ENCODE measurements at regions not wholly inside any gene's neighbourhood (a gene's known extent, or its start where the extent isn't known, plus 50 kb on each side); places are given as distances from the start of the nearest gene placed in this dataset.
"Not testable (repeated sequence)": the region's sequence is repeated elsewhere in the genome, so short reads cannot be mapped to it uniquely, and the experiment has no call there.

DNA sequence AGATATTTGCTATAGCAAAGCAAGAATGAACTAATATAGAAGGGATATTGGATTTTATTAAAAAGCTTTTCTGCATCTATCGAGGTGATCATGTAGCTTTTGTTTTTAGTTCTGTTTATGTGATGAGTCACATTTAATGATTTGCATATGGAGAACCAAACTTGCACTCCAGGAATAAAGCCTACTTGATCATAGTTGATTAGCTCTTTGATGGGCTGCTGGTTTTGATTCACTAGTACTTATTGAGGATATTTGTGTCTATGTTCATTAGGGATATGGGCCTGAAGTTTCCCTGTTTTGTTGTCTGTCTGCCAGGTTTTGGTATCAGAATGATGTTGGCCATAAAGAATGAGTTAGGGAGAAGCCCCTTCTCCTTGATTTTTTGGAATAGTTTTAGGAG lies 310.7 kb downstream of the ARPP21 start:
- no peak for DNase-seq

DNA sequence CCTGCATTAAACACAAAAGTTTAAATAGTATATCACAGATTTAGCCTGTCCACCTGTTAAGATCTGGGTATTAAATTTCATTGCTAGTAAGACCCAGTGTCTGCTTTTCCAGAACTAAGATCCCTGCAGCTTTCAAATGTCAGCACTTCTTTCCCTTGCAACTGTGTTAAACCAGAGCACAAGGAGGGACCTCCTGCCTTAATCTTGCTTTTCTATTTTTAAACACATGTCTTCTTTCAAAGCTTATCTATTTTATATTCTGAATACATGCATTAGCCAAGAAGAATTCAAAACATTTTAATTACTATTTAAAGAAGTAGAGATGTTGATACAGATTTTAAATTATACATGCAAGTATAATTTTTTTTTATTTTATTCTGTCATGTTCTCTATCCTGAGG lies 315.1 kb downstream of the ARPP21 start:
- no peak for DNase-seq

DNA sequence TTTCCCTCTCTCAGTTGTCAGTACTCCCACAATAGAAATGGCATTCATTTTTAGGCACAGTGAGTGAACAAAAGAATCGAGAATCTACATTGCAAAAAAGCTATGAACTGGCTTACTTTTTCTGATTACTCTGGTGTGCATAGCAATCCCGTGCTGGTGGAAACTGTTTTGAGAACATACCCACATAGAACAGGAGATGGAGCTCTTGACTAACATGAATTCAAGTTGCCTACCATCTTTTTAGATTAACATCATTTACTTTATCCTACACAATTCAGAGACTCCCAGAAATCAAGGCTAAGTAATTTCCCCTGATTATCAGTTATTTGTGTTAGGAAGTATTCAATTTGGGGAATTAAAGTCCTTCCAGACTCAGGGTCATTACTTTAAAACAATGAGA lies 326.6 kb downstream of the ARPP21 start:
- DNase-seq, result no peak

DNA sequence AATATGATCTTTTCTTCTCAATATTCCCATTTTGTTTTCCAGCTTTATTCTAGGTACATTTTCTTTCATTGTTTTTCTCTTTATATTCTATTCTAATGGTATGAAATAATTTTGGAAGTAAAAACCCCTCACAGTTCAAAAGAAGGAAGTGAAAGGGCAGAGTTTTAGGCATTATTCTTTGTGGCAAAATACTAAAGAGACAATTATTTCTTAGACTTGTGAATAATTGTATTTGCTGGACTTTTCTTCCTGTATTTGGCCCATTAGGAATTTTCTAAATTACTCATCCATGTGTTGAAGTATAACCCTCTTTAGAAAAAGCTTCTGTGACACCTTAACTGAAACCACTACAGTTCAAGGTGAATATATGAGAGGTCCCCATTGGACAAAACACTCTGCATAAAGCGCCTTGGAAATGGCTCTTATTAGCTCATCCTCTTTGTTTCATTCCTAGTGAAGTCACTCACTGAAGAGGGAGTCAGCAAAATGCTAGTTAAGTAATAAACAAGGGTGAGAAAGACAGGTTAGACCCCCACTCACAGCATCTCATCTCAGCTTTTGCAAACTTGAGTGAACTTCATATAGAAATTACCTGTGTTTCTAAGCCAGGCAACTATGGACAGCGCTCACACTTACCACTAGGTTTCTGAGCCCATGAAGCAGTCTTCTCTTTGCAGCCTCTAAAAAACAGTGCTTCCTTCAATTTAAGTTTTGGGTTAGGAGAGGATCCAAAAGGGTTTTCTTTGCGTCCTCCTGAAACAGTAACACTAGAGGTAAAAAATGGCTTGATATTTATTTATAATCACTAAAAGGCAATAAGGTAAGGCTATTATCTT lies 327.5 kb downstream of the ARPP21 start:
- no peak for DNase-seq

DNA sequence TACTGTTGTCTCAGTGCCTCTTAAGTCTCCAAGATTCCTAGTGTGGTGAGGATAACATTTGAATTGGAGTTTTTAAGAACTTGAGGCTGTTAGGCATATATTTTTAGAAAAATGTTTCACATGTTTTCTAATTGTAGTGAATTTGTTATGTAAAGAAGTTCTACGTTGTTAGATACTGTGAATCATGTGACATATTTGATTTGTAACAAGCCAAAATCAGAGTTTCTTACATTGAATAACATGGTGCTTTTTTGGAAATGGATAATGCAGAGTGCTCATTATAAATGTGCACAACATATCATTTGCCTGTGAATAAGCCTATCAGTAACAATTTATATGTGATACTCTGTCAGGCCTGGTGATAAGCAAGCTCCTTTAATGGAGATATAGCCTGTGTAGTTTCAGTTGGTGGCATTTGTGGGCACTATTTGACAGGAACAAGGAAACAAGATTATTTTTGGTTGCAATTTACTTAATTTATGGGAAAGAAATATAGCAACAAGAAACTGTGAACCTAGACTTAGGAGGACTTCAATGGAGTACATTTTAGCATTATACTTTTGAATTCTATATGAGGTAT lies 328.8 kb downstream of the ARPP21 start:
- no peak for DNase-seq

DNA sequence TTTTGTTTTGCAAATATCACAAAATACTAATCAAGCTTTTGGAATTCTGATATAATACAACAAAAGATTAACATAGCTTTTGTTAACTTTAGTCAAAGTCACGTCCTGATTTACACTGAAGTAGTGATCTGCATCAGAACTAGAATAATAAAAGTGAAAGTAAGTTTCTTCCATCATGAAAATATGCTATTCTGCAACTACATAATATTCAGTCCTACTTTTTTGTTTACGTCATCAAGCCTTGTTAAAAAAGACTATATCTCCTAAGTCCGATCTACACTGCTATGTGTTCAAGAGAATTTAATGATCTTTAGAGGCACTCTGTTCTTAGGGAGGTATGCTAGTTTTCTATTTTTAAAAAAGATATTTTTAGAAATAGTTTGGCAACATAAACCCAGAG lies 330.1 kb downstream of the ARPP21 start:
- DNase-seq, result no peak

DNA sequence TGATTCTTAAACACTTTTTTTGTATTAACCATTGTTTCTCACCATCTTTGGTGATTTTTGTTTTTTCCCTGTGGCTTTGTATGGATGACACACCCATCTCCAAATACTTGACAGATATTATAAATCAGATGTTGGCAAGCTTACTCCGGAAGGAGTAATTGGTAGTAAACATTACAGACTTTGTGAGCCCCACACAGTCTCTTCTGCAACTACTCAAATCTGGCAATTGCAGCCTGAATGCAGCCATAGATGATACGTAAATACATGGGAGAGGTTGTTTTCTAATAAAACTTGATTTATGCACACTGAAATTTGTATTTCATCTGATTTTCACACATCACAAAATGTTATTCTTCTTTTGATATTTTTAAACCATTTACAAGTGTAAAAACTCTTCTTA lies 331.5 kb downstream of the ARPP21 start:
- DNase-seq, result no peak

DNA sequence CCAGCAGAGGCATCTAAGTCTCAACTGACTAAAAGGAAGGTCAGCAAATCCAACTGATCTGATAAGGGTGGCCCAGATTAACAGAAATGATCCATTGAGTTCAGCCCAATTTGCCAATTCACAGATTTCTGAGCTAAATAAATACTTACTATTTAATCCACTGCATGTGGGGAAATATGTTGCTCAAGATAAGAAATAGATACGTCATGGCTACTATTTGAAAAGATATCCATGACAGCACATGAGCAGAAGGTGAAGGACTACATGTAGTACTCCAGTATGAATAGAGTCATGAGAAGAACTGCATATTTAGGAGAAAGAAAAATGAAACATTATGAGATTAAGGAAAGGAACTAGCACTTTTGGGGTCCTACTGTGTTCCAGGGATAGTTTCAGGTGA lies 332.4 kb downstream of the ARPP21 start:
- DNase-seq, result no peak

DNA sequence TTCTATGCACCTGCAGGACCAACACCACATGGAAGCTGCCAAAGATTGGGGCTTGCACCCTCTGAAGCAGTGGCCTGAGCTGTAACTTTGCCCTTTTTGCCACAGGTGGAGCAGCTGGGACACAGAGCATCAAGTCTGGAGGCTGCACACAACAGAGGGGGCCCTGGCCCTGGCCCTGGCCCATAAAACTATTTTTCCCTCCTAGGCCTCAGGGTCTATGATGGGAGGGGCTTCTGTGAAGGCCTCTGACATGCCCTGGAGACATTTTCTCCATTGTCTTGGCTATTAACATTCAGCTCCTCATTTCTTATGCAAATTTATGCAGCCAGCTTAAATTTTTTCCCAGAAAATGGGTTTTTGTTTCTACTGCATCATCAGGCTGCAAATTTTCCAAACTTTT lies 335.5 kb downstream of the ARPP21 start:
- no peak for DNase-seq

DNA sequence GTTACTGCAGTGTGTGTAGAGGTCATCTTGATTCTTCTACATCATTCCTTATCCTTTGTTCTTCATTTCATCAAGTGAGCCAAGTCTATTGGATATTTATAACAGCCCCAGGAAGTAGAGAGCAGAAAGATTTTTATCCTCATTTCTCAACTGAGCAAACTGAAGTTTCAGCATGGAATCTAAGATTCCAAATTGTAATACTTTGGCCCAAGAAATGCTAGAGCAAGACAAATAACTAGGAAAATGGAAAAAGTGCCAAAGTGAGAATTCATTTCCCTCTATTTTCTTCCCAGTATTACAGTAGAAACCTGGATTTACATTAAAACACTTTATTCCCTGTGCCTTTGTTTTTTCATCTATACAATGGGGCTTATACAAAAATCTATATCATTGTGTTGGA lies 346.8 kb downstream of the ARPP21 start:
- DNase-seq, result no peak

DNA sequence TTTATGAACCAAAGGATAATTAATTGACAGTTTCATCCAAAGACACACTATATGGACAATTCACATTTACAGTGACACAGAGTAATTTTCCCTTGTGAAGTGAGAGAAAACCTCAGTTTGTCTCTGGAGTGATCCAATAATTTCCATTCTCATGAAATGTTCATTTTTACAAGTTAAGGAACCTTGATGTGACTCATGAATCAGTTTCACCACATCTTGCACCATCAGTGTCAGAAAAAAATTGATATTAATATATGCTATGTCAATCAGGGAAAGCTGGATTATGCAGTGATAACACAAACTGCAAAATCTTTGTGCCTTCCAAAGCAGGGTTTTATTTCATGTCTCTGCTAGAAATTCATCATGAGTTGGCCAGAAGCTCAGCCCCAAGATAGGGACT lies 348.1 kb downstream of the ARPP21 start:
- DNase-seq, result no peak

DNA sequence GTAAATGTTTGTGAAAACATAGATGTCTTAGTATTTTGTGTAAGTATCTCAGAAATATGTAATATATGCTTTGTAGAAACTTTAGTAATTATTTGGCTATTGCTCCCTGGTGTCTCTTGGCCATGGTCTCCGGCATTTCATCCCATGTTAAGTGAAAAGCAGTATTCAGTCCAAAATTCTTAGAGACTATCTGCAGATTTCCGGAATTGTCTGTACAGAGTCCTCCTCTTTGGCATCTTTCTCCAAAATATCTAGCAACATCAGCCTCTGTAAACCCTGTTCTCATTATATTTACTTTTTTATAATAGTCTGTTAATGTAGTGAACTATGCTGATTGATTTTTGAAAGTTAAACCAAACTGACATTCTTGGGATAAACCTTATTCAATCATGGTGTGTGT lies 352.7 kb downstream of the ARPP21 start:
- DNase-seq, result no peak

DNA sequence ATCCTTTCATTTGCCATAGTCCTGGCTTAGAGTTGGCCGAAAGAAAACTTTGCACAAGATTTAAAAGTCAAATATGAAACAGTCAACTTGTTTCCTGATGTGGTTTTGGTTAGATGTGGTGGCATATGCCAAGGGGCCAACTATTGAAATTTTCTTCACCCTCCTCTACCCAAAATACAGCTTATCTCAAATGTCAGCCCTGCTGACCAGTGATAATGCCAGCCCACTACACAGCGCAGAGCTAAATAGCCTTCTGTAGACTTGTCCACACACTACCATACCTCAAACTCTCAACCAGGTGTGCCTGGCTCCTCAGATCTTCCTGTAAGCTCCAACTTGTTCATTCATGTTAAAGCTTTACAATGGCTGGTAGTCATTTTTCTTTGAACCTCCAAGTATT lies 368.5 kb upstream of the STAC start:
- no peak for DNase-seq

DNA sequence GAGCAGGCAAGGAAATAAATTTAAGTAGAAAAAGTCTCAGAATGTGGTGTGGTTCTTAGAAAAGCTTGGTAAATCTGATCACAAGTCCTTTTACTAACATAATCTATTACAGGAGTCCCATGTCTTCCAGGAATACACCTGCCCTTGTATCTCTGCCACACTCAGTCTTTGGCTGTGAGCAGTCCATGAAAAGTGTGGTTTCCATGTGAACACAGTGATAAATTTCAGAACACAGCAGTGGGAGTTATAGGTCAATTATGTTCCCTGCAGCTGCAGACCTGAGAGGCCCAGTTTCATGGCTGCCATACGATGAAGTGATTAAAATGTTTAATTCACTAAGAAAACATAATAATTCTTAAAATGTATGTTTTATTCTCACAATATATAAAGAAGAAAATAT lies 366.9 kb upstream of the STAC start:
- no peak for DNase-seq

DNA sequence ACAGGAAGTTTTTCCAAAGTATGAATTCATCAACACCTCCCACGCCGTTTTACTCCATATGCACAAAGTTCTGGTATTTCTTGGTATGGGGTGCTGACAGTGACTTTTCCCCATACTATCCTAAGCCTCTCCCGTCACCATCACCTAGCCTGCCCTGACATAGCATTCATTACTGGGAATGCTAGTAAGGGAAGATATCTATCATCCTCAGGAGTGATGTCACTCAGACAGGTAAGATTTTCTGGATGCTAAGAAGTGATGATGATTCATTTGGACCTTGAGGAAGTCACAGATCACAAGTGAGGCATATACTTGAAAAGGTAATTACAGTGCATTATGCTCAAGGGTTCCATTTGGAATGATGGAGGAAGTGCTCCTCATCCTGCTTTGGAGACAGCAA lies 355.1 kb upstream of the STAC start:
- DNase-seq, result no peak

DNA sequence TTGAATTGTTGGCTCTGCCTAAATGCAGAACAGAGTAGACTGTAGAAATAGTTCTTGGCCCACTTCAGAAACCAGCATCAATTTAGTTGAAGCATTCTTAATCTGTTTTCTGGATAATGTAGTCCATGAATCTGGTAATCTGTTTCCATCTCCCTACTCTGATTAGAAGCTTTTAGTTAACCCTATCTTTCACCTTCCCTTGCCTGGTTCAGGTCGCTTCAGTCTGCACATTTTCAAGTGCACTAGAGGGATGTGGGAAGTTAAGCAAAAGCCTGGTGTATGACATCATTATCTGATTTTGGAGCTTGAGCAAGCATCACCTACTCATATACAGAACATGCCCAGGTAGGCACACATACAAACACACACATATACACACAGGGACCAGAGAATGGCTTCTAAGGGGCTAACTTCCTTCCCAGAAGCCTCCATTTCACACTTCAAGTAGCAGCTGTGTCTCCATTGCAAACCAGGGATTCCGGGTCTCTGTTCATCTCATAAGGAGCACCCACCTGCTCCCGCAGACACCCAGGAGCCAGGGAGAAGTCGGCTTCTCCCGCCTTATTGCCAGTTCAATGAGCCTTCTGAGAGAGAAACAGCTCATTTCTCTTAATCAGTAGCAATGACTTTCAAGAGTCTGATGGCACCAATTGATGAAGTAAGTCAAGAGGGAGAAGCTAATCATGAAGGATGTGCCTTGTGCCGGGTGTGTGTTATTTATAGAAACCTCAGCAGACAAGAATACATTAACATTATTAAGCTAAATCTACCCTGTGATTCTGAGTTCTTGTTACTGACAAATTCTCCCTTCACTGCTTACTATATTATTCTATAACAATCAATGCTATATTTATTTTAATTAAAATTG lies 347.9 kb upstream of the STAC start:
- DNase-seq, result no peak

DNA sequence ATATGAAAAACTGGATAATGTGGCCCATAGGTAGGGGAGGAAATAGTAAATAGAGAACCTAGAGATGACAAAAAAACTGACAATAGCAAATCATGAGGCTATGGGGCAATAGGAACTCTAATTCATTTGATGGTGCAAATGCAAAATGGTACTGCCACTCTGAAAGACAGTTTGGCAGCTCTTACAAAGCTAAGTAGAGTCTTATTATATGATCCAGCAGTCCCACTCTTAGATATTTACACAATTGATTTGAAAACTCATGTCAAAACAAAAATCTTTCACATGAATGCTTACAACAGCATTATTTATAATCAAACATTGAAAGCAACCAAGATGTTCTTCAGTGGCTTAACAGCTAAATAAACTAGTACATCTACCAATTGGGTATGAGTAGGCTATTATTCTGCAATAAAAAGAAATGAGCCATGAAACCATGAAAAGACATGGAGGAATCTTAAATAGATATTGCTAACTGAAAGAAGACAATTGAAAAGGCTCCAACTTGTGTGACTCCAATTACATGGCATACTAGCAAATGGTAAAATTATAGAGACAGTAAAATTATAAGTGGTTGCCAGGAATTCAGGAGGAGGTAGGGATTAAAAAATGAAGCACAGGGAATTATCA lies 321.8 kb upstream of the STAC start:
- no peak for DNase-seq

DNA sequence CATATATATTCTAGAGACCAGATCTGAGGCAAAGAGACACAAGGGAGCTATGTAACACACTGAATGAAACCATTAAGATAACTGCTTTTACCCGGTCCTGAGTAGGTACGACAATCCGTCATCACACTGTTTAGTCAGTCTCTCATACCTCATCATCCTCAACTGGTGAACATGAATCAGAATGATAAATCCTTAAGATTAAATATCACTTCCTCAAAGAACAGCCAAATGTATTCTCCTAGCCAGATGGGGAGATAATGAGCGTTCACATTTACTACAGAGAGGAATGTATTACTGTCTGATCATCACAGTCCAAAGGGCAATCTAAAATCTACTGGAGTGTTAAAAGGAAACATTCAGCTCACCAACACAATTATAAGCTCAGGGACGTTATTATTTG lies 319.4 kb upstream of the STAC start:
- DNase-seq, result no peak

DNA sequence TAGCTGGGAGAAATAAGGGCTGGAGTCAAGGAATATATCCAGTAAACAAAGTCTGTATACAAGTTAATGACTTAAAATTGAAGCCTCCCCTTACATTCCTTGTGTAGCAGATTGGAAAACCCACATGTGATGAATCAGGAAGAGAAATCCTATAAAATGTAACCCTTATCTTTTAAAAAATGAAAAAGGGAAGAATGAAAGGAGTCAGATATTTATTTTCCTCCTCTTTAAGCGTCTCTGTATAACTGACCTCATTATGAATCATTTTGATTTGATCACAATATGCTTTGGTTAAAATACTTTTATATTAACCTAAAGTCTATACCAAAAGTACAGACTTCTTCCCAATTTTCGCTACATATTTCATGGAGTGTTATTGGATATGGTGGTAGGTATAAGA lies 316.3 kb upstream of the STAC start:
- no peak for DNase-seq

DNA sequence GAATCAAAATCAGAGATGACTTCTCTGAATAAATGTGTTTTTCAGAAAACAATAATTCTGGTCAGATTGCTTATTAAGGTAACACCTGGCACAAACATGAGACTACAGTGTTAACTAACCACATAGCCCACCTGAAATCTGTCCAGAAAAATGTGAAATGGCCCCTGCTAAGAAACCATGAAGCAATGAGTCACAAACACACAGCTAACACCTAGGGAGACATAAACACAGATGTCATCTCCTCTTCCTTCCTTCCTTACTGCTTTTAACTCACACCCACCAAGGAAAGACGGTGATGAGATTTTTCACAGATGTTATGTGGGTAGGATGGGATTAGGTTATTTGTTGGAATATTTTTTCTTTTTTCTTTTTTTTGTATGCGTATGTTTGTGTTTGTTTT lies 315.0 kb upstream of the STAC start:
- no peak for DNase-seq

DNA sequence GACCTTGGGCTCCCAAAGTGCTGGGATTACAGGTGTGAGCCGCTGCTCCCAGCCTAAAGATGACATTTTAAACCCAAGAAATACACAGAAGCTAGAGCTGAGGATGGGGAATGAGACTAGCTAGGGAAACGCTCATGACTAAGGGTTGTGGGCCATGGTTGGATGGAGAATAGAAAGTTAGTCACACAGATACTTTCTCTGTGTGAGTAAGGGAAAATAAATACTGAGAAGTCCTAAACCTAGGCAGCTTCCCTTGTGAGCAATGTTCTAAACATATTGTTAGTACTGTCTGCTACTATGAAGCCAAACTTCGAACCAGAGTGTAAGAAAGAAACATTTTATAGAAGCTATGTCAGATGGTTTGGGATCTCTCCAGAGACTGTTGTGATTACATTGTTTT lies 304.8 kb upstream of the STAC start:
- no peak for DNase-seq

DNA sequence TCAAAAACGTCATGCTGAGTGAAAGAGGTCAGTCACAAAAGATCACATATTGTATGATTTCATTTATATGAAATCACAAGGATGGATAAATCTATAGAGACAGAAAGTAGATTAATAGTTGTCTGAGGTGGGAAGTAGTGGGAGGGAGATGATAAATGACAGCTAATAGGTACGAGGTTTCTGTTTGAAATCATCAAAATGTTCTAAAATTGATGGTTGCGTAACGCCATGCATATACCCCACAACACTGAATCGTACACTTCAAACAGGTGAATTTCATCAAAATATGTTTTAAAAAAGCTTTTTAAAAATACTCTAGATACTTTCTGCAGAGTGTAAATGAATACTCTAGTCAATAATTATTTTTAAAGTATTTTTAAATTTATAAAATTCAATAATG lies 303.0 kb upstream of the STAC start:
- no peak for DNase-seq

DNA sequence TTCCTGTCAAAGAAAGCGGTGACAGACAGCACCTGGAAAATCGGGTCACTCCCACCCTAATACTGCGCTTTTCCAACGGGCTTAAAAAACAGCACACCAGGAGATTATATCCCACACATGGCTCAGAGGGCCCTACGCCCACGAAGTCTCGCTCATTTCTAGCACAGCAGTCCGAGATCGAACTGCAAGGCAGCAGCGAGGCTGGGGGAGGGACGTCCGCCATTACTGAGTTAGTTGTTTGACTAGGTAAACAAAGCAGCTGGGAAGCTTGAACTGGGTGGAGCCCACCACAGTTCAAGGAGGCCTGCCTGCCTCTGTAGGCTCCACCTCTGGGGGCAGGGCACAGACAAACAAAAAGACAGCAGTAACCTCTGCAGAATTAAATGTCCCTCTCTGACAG lies 297.3 kb upstream of the STAC start:
- not testable (repeated sequence) for DNase-seq

DNA sequence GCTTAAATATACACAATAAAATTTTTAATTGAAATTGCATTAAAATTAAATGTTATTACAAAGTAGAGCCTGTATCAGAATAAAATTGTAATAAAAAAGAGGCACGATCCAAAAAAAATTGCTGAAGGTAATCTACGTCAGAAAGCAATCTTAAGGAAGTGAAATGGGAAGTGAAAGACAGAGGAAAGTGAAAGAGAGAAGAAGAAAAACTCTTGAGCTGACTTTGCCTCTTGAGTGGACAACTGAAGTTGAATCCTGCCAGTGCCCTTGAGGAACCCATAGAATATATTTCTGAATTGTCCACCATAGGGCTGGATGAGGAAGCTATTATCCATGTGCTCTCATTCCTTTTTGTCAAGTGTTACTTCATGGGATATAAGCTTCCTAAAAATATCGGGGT lies 285.1 kb upstream of the STAC start:
- no peak for DNase-seq
